Hematopoietic multipotent progenitor cell treated with erythropoietin and hydrocortisone succinate and interleukin-3 and kit ligand, for 8 days (in vitro differentiated cells): ENCODE measurements at regions not wholly inside any gene's neighbourhood (a gene's known extent, or its start where the extent isn't known, plus 50 kb on each side); places are given as distances from the start of the nearest gene placed in this dataset.

Experiments
- DNase-seq: peaks from one replicate; pipeline ENCODE4 v3.0.0-alpha.2; 2015

GRCh38 chr2:18122544-18123210 lies 244.2 kb downstream of the KCNS3 start:
- DNase-seq: no peak

GRCh38 chr2:18119883-18120282 lies 241.4 kb downstream of the KCNS3 start:
- DNase-seq: no peak

GRCh38 chr2:18118703-18119102 lies 240.2 kb downstream of the KCNS3 start:
- no peak for DNase-seq

GRCh38 chr2:18117592-18117991 lies 239.1 kb downstream of the KCNS3 start:
- peak; percentile 50 for DNase-seq

- no peak for DNase-seq
These were observed 231.8 kb downstream of the KCNS3 start for GRCh38 chr2:18110222-18110621.

- no peak for DNase-seq
These were observed 228.4 kb downstream of the KCNS3 start for GRCh38 chr2:18106841-18107240.

- DNase-seq: no peak
These were observed 227.5 kb downstream of the KCNS3 start for GRCh38 chr2:18105929-18106328.

GRCh38 chr2:18104595-18105224 lies 226.2 kb downstream of the KCNS3 start:
- no peak for DNase-seq

- DNase-seq: no peak
These were observed 218.5 kb downstream of the KCNS3 start for GRCh38 chr2:18096836-18097405.

- DNase-seq: no peak
These were observed 215.8 kb downstream of the KCNS3 start for GRCh38 chr2:18094277-18094676.

- no peak for DNase-seq
These were observed 214.7 kb downstream of the KCNS3 start for GRCh38 chr2:18093196-18093595.

- DNase-seq: no peak
These were observed 214.3 kb downstream of the KCNS3 start for GRCh38 chr2:18092760-18093159.

GRCh38 chr2:18085593-18085992 lies 207.1 kb downstream of the KCNS3 start:
- no peak for DNase-seq

- no peak for DNase-seq
These were observed 205.9 kb downstream of the KCNS3 start for GRCh38 chr2:18084376-18084775.

GRCh38 chr2:18083806-18084205 lies 205.3 kb downstream of the KCNS3 start:
- DNase-seq: no peak

GRCh38 chr2:18078216-18078615 lies 199.7 kb downstream of the KCNS3 start:
- DNase-seq: peak; percentile 68

- peak; percentile 64 for DNase-seq
These were observed 199.2 kb downstream of the KCNS3 start for GRCh38 chr2:18077704-18078103.

- no peak for DNase-seq
These were observed 198.8 kb downstream of the KCNS3 start for GRCh38 chr2:18077231-18077630.

- DNase-seq: no peak
These were observed 196.0 kb downstream of the KCNS3 start for GRCh38 chr2:18074476-18074875.

GRCh38 chr2:18073601-18074000 lies 195.1 kb downstream of the KCNS3 start:
- DNase-seq: no peak

- DNase-seq: no peak
These were observed 189.3 kb downstream of the KCNS3 start for GRCh38 chr2:18067588-18068384.

- DNase-seq: no peak
These were observed 188.4 kb downstream of the KCNS3 start for GRCh38 chr2:18066894-18067293.

GRCh38 chr2:18066066-18066465 lies 187.6 kb downstream of the KCNS3 start:
- no peak for DNase-seq

- DNase-seq: no peak
These were observed 186.8 kb downstream of the KCNS3 start for GRCh38 chr2:18065249-18065648.
